ENCODE measurements at regions not wholly inside any gene's neighbourhood (a gene's known extent, or its start where the extent isn't known, plus 50 kb on each side); places are given as distances from the start of the nearest gene placed in this dataset.

DNA sequence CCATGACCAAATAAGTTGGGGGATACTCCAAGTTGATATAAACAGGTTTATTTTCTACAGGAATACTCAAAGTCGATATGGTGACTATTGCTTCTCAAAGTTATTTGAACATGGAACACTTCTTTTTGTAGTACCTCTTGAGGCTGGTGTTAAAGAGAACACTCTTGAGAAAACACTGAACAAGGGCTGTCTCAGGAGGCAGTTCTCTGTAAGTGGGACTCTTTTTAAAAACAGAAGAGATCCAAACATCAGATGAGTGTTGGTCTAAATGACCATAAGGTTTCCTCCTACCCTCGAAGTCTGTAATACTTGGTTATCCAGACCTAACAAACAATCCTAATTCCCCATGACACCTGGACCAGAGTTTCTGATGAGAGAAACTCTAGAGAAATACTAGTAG lies 223.2 kb upstream of the TEX13C start (continued):
- TF ChIP-seq, protein P1, sequence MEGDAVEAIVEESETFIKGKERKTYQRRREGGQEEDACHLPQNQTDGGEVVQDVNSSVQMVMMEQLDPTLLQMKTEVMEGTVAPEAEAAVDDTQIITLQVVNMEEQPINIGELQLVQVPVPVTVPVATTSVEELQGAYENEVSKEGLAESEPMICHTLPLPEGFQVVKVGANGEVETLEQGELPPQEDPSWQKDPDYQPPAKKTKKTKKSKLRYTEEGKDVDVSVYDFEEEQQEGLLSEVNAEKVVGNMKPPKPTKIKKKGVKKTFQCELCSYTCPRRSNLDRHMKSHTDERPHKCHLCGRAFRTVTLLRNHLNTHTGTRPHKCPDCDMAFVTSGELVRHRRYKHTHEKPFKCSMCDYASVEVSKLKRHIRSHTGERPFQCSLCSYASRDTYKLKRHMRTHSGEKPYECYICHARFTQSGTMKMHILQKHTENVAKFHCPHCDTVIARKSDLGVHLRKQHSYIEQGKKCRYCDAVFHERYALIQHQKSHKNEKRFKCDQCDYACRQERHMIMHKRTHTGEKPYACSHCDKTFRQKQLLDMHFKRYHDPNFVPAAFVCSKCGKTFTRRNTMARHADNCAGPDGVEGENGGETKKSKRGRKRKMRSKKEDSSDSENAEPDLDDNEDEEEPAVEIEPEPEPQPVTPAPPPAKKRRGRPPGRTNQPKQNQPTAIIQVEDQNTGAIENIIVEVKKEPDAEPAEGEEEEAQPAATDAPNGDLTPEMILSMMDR (IDR thresholded peaks at IDR 0.05; ENCODE audit: low read depth, low read length, missing input control): no peak

DNA sequence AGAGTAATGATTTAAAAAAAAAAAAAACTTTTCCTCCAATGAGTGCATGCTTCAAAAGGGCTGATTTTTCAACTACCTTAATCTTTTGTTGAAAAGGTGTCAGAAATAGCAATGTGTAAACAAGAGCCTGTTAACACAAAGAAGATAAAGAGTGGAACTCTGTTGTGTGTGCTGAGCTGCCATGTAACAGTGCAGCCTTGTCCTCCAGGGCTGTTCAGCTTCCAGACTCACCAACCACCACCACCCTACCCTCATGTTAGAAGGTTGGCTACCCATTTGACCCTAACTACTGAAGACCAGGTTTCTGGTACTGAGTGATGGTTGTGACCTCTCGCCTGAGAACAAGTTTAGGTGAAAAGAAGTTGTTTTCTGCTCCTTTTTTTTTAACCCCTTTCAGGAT lies 222.8 kb upstream of the TEX13C start:
- Histone ChIP-seq H3K9me3 (ENCODE audit: control insufficient read depth in 4 of 4, low read length in 3 of 4) (no peaks in the 10 kb centered on the region), H3K4me1 (ENCODE audit: control insufficient read depth in 4 of 4, insufficient read depth in 4 of 4, low read length in 3 of 4) (no peaks in the 10 kb centered on the region), H3K4me3 (ENCODE audit: low read depth in 1 of 3, low read length in 3 of 3) (no peak overlapping the region), H3K27ac (ENCODE audit: low read depth in 1 of 2, low read length in 2 of 2) (no peak overlapping the region), H3K27me3 (ENCODE audit: control insufficient read depth in 4 of 4, insufficient read depth in 4 of 4, low read length in 3 of 4) (no peaks in the 10 kb centered on the region), H3K36me3 (ENCODE audit: control insufficient read depth in 4 of 4, insufficient read depth in 3 of 4, low read depth in 1 of 4, low read length in 3 of 4) (no peaks in the 10 kb centered on the region), H3K9ac (ENCODE audit: low read depth in 1 of 2, low read length in 2 of 2) (no peak overlapping the region)
- WGBS: 93% methylated on average over 1 of the region's 1 CpG
- TF ChIP-seq, protein P2, sequence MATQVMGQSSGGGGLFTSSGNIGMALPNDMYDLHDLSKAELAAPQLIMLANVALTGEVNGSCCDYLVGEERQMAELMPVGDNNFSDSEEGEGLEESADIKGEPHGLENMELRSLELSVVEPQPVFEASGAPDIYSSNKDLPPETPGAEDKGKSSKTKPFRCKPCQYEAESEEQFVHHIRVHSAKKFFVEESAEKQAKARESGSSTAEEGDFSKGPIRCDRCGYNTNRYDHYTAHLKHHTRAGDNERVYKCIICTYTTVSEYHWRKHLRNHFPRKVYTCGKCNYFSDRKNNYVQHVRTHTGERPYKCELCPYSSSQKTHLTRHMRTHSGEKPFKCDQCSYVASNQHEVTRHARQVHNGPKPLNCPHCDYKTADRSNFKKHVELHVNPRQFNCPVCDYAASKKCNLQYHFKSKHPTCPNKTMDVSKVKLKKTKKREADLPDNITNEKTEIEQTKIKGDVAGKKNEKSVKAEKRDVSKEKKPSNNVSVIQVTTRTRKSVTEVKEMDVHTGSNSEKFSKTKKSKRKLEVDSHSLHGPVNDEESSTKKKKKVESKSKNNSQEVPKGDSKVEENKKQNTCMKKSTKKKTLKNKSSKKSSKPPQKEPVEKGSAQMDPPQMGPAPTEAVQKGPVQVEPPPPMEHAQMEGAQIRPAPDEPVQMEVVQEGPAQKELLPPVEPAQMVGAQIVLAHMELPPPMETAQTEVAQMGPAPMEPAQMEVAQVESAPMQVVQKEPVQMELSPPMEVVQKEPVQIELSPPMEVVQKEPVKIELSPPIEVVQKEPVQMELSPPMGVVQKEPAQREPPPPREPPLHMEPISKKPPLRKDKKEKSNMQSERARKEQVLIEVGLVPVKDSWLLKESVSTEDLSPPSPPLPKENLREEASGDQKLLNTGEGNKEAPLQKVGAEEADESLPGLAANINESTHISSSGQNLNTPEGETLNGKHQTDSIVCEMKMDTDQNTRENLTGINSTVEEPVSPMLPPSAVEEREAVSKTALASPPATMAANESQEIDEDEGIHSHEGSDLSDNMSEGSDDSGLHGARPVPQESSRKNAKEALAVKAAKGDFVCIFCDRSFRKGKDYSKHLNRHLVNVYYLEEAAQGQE (IDR thresholded peaks at IDR 0.05): no peak
- TF ChIP-seq, protein P3, sequence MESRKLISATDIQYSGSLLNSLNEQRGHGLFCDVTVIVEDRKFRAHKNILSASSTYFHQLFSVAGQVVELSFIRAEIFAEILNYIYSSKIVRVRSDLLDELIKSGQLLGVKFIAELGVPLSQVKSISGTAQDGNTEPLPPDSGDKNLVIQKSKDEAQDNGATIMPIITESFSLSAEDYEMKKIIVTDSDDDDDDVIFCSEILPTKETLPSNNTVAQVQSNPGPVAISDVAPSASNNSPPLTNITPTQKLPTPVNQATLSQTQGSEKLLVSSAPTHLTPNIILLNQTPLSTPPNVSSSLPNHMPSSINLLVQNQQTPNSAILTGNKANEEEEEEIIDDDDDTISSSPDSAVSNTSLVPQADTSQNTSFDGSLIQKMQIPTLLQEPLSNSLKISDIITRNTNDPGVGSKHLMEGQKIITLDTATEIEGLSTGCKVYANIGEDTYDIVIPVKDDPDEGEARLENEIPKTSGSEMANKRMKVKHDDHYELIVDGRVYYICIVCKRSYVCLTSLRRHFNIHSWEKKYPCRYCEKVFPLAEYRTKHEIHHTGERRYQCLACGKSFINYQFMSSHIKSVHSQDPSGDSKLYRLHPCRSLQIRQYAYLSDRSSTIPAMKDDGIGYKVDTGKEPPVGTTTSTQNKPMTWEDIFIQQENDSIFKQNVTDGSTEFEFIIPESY (IDR thresholded peaks at IDR 0.05): no peak
- TF ChIP-seq FOXA2 (IDR thresholded peaks at IDR 0.05): no peak
- no peak for TF ChIP-seq HNF4A (conservative IDR thresholded peaks at IDR 0.05)
- TF ChIP-seq TAF1 (conservative IDR thresholded peaks at IDR 0.05): no peak
- TF ChIP-seq NR2F2 (IDR thresholded peaks at IDR 0.05): no peak
- TF ChIP-seq, protein P4, sequence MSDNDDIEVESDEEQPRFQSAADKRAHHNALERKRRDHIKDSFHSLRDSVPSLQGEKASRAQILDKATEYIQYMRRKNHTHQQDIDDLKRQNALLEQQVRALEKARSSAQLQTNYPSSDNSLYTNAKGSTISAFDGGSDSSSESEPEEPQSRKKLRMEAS (IDR thresholded peaks at IDR 0.05): no peak
- no peak for TF ChIP-seq YY1 (IDR thresholded peaks at IDR 0.05)
- TF ChIP-seq GABPA (IDR thresholded peaks at IDR 0.05 in 1 of 2, conservative IDR thresholded peaks at IDR 0.05 in 1 of 2): no peak
- TF ChIP-seq JUND (IDR thresholded peaks at IDR 0.05): no peak
- no peak for TF ChIP-seq HNF4G (IDR thresholded peaks at IDR 0.05)
- TF ChIP-seq, protein P5, sequence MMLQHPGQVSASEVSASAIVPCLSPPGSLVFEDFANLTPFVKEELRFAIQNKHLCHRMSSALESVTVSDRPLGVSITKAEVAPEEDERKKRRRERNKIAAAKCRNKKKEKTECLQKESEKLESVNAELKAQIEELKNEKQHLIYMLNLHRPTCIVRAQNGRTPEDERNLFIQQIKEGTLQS (IDR thresholded peaks at IDR 0.05): no peak
- TF ChIP-seq, protein P1 (IDR thresholded peaks at IDR 0.05; ENCODE audit: low read depth, low read length, missing input control): no peak
- TF ChIP-seq EGR1 (IDR thresholded peaks at IDR 0.05; ENCODE audit: low read depth in 2 of 2): no peak
- TF ChIP-seq RXRA (IDR thresholded peaks at IDR 0.05): no peak
- TF ChIP-seq SP1 (IDR thresholded peaks at IDR 0.05): no peak
- TF ChIP-seq RAD21 (IDR thresholded peaks at IDR 0.05): no peak
- TF ChIP-seq FOXA1 (IDR thresholded peaks at IDR 0.05): no peak
- DNase-seq (ENCODE audit: low spot score): no peak

Measured in liver (tissue), 8 donors.